ENCODE measurements at regions not wholly inside any gene's neighbourhood (a gene's known extent, or its start where the extent isn't known, plus 50 kb on each side); places are given as distances from the start of the nearest gene placed in this dataset.

GRCh38 chr9:129240581-129241211 is 62.6 kb upstream of the IER5L start:
- TF ChIP-seq EZH2 (IDR thresholded peaks at IDR 0.05) = no peak
- TF ChIP-seq ZFX (IDR thresholded peaks at IDR 0.05) = no peak
- no peak for TF ChIP-seq CTCF (IDR thresholded peaks at IDR 0.05 in 2 of 3, conservative IDR thresholded peaks at IDR 0.05 in 1 of 3; ENCODE audit: borderline replicate concordance in 1 of 3, insufficient read depth in 1 of 3, low read depth in 2 of 3, low read length in 2 of 3)
- TF ChIP-seq POLR2A (IDR thresholded peaks at IDR 0.05; ENCODE audit: borderline replicate concordance, extremely low read depth, insufficient read depth, insufficient read length) = no peak
- TF ChIP-seq POLR2AphosphoS5 (IDR thresholded peaks at IDR 0.05; ENCODE audit: low read depth, low read length) = no peak
- no peak for TF ChIP-seq CEBPB (IDR thresholded peaks at IDR 0.05; ENCODE audit: low read depth)
- TF ChIP-seq RAD21 (IDR thresholded peaks at IDR 0.05; ENCODE audit: low read depth) = no peak
- no peak for TF ChIP-seq MAX (IDR thresholded peaks at IDR 0.05)
- TF ChIP-seq, protein P1, sequence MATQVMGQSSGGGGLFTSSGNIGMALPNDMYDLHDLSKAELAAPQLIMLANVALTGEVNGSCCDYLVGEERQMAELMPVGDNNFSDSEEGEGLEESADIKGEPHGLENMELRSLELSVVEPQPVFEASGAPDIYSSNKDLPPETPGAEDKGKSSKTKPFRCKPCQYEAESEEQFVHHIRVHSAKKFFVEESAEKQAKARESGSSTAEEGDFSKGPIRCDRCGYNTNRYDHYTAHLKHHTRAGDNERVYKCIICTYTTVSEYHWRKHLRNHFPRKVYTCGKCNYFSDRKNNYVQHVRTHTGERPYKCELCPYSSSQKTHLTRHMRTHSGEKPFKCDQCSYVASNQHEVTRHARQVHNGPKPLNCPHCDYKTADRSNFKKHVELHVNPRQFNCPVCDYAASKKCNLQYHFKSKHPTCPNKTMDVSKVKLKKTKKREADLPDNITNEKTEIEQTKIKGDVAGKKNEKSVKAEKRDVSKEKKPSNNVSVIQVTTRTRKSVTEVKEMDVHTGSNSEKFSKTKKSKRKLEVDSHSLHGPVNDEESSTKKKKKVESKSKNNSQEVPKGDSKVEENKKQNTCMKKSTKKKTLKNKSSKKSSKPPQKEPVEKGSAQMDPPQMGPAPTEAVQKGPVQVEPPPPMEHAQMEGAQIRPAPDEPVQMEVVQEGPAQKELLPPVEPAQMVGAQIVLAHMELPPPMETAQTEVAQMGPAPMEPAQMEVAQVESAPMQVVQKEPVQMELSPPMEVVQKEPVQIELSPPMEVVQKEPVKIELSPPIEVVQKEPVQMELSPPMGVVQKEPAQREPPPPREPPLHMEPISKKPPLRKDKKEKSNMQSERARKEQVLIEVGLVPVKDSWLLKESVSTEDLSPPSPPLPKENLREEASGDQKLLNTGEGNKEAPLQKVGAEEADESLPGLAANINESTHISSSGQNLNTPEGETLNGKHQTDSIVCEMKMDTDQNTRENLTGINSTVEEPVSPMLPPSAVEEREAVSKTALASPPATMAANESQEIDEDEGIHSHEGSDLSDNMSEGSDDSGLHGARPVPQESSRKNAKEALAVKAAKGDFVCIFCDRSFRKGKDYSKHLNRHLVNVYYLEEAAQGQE (IDR thresholded peaks at IDR 0.05; ENCODE audit: low read depth) = no peak
